C4-2B (cell line): ENCODE measurements at regions not wholly inside any gene's neighbourhood (a gene's known extent, or its start where the extent isn't known, plus 50 kb on each side); places are given as distances from the start of the nearest gene placed in this dataset.

Experiments
- H3K27ac ChIP-seq: fragments of 450-650 bp; 2 replicates; pipeline ENCODE4 v1.5.1; 2017
- CTCF ChIP-seq: fragments of 450-650 bp; conservative IDR thresholded peaks from 2 replicates; pipeline ENCODE4 v1.5.1; 2017; ENCODE audit warnings: mild to moderate bottlenecking
- ZFX ChIP-seq: fragments of 450-650 bp; IDR thresholded peaks from 2 replicates; pipeline ENCODE4 v1.6.1; 2017

DNA sequence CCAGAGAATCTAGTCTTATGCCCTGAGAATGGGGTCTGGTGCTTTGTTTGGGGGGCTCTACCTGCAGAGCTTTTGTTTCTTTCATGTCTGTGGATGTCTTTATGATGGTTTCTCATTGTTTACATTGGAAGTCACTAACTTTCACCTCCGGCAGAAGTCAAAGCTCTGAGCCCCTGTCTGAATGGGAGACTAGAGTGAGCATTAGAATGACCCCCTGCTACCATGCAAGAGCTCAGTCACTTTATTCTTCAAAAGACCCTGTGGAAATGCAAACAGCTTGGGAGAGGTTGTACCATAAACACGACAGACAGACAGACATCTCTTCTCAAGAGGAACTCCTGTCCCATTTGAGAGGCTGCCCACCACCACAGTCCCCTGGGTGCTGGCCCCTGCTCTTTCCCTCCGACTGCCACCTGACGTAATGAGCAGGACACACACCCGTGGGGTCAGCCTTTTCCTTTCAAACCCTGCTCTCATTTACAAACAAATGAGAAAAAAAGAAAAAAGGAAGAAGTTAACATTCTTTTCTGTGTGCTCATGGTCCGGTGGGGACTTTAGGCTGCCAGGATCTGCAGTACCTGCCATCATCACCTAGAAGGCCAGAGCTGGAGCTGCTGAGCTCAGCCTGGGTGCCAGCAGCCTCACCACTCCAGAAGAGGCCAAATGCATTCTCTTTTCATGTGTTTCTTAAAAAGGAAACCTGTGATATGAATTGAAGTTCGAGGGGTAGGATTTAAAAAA lies 91.6 kb downstream of the FZD1 start:
- no peak for TF ChIP-seq ZFX
- no peak for TF ChIP-seq CTCF
- no peak overlapping the region for H3K27ac ChIP-seq

DNA sequence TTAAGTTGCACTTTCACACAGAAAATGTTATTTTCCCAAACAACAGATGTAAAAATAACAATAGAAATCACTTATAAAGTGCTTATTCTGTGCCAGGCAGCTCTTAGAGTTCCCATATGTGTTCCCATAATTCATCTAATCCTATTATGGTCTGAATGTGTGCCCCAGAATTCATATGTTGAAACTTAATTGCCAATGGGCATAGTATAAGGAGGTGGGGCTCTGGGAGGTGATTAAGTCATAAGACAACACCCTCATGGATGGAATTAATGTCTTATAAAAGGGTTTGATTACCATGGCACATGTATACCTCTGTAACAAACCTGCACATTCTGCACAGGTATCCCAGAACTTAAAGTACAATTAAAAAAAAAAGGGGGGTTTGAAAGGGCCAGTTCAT lies 92.7 kb downstream of the FZD1 start:
- H3K27ac ChIP-seq, result no peak overlapping the region
- no peak for TF ChIP-seq ZFX
- TF ChIP-seq CTCF, result no peak

- no peak for TF ChIP-seq ZFX
- TF ChIP-seq CTCF, result no peak
- no peak overlapping the region for H3K27ac ChIP-seq
These were observed 93.1 kb downstream of the FZD1 start for GRCh38 chr7:91357379-91357778.

- TF ChIP-seq CTCF, result no peak
- no peak for TF ChIP-seq ZFX
- H3K27ac ChIP-seq, result no peak overlapping the region
These were observed 93.7 kb downstream of the FZD1 start for GRCh38 chr7:91357901-91358300.

- TF ChIP-seq CTCF (no peak), ZFX (no peak)
- H3K27ac ChIP-seq, result no peak overlapping the region
These were observed 94.1 kb downstream of the FZD1 start for GRCh38 chr7:91358303-91358702.

GRCh38 chr7:91365097-91365496 lies 100.9 kb downstream of the FZD1 start:
- H3K27ac ChIP-seq, result peak overlapping the region; percentile 45; the same call in 1 of the 2 replicates

- H3K27ac ChIP-seq, result no peak overlapping the region
- TF ChIP-seq CTCF, result no peak
- TF ChIP-seq ZFX, result no peak
These were observed 101.9 kb downstream of the FZD1 start for GRCh38 chr7:91366091-91366490.
